CD14-positive monocyte (primary cell): ENCODE measurements at regions not wholly inside any gene's neighbourhood (a gene's known extent, or its start where the extent isn't known, plus 50 kb on each side); places are given as distances from the start of the nearest gene placed in this dataset.

Experiments
- DNase-seq, 3 donors: peaks; one replicate each; pipeline ENCODE4 v3.0.0-alpha.2; 2011 to 2022
- H2AFZ ChIP-seq: 2 replicates; pipeline ENCODE4 v1.6.0; 2012; ENCODE audit warnings: mild to moderate bottlenecking, low read depth, low read length, inconsistent platforms; ENCODE audit not compliant: insufficient read depth, poor library complexity, severe bottlenecking
- H3K27ac ChIP-seq, 2 donors: 1 replicate in 1 of 2; 2 replicates in 1 of 2; pipeline ENCODE4 v1.5.1; 2012 to 2013; ENCODE audit warnings: low read length in 2 of 2, control low read depth in 1 of 2, inconsistent platforms in 1 of 2, low read depth in 1 of 2, mild to moderate bottlenecking in 1 of 2
- H3K27me3 ChIP-seq, 2 donors: one replicate each; pipeline versions ENCODE4 v1.6.0 to v1.6.1; 2011 to 2013; ENCODE audit warnings: low read length in 2 of 2; ENCODE audit not compliant: control insufficient read depth in 2 of 2, insufficient read depth in 2 of 2
- H3K36me3 ChIP-seq, 2 donors: replicated peaks in 1 of 2; 1 replicate in 1 of 2; 2 replicates in 1 of 2; pipeline versions ENCODE4 v1.5.1 to v1.6.1; 2012 to 2013; ENCODE audit warnings: low read length in 2 of 2, control low read depth in 1 of 2, inconsistent platforms in 1 of 2, mild to moderate bottlenecking in 1 of 2; ENCODE audit not compliant: insufficient read depth in 2 of 2, control insufficient read depth in 1 of 2
- H3K4me1 ChIP-seq, 2 donors: 1 replicate in 1 of 2; 2 replicates in 1 of 2; pipeline versions ENCODE4 v1.5.1 to v1.6.1; 2012 to 2013; ENCODE audit warnings: low read length in 2 of 2, control low read depth in 1 of 2, inconsistent platforms in 1 of 2, mild to moderate bottlenecking in 1 of 2, moderate library complexity in 1 of 2; ENCODE audit not compliant: insufficient read depth in 2 of 2, control insufficient read depth in 1 of 2
- H3K4me2 ChIP-seq: replicated peaks from 2 replicates; pipeline ENCODE3; 2012; ENCODE audit warnings: low read length, moderate library complexity, mild to moderate bottlenecking; ENCODE audit not compliant: poor library complexity, severe bottlenecking; ENCODE audit errors: extremely low read depth
- H3K4me3 ChIP-seq, 3 experiments: fragments of 200-600 bp in 1 of 3; sonication (generic) in 1 of 3; replicated peaks in 1 of 3; 1 replicate in 2 of 3; 2 replicates in 1 of 3; pipeline ENCODE4 v1.5.1; 2011 to 2013; ENCODE audit warnings: low read length in 3 of 3, mild to moderate bottlenecking in 3 of 3, control low read depth in 2 of 3, low read depth in 2 of 3, inconsistent platforms in 1 of 3, moderate library complexity in 1 of 3
- H3K79me2 ChIP-seq: 2 replicates; pipeline ENCODE4 v1.6.0; 2012; ENCODE audit warnings: mild to moderate bottlenecking, control low read depth, inconsistent platforms, low read length, moderate library complexity; ENCODE audit not compliant: insufficient read depth
- H3K9ac ChIP-seq: 2 replicates; pipeline ENCODE4 v1.6.0; 2017; ENCODE audit warnings: low read length, mild to moderate bottlenecking; ENCODE audit not compliant: insufficient read depth, poor library complexity, severe bottlenecking
- H3K9me3 ChIP-seq, 2 donors: replicated peaks in 1 of 2; 1 replicate in 1 of 2; 2 replicates in 1 of 2; pipeline versions ENCODE4 v1.5.1 to v1.6.1; 2012 to 2013; ENCODE audit warnings: low read length in 2 of 2, control low read depth in 1 of 2; ENCODE audit not compliant: control insufficient read depth in 1 of 2, insufficient read depth in 1 of 2
- H4K20me1 ChIP-seq: 2 replicates; pipeline ENCODE4 v1.6.0; 2012; ENCODE audit warnings: mild to moderate bottlenecking, low read length, control low read depth, moderate library complexity; ENCODE audit not compliant: insufficient read depth
- H3K27ac Mint-ChIP-seq, 7 donors: one replicate each; pipeline ENCODE4 v1.8.0; 2020; ENCODE audit warnings: mild to moderate bottlenecking in 7 of 7, mixed read lengths in 7 of 7, moderate library complexity in 6 of 7, inconsistent platforms in 2 of 7
- H3K27me3 Mint-ChIP-seq, 3 donors: one replicate each; pipeline ENCODE4 v1.8.0; 2021 to 2022; ENCODE audit warnings: low read depth in 3 of 3, mild to moderate bottlenecking in 3 of 3, mixed read lengths in 3 of 3, moderate library complexity in 3 of 3, inconsistent platforms in 1 of 3
- H3K36me3 Mint-ChIP-seq, 2 donors: one replicate each; pipeline ENCODE4 v1.8.0; 2020; ENCODE audit warnings: mixed read lengths in 2 of 2, inconsistent platforms in 1 of 2, mild to moderate bottlenecking in 1 of 2
- H3K4me1 Mint-ChIP-seq: one replicate; pipeline ENCODE4 v1.8.0; 2020; ENCODE audit warnings: mild to moderate bottlenecking, mixed read lengths
- H3K4me3 Mint-ChIP-seq, 2 donors: one replicate each; pipeline ENCODE4 v1.8.0; 2020; ENCODE audit warnings: mild to moderate bottlenecking in 2 of 2, mixed read lengths in 2 of 2, moderate library complexity in 1 of 2
- H3K9me3 Mint-ChIP-seq, 7 donors: one replicate each; pipeline ENCODE4 v1.8.0; 2020 to 2022; ENCODE audit warnings: mixed read lengths in 7 of 7, mild to moderate bottlenecking in 6 of 7, moderate library complexity in 6 of 7, inconsistent platforms in 2 of 7
- WGBS: methylation state at CpG from one replicate; pipeline ENCODE4 v1.1.5; 2013; ENCODE audit warnings: missing lambda C conversion rate; ENCODE audit not compliant: insufficient coverage; 5-methylcytosine and 5-hydroxymethylcytosine counted together
- intact Hi-C, 2 donors: fragments of 100-400 bp; cut with micrococcal nuclease; formaldehyde crosslinking; loops; one replicate each; pipeline versions ENCODE4 v1.15.0 to v1.15.1; 2023
- TF ChIP-seq, protein P1 (sequence below): fragments of 200-600 bp; IDR thresholded peaks from one replicate; pipeline ENCODE4 v1.8.0; 2022; ENCODE audit warnings: antibody characterized with exemption, mild to moderate bottlenecking

GRCh38 chr11:122277493-122277892 is 161.5 kb upstream of the BLID start:
- Histone ChIP-seq H3K27ac (no peak overlapping the region), H3K79me2 (no peaks in the 10 kb centered on the region), H3K27me3 (no peaks in the 10 kb centered on the region), H2AFZ (no peak overlapping the region), H3K4me3 (no peak overlapping the region), H3K36me3 (no peaks in the 10 kb centered on the region), H3K9ac (no peak overlapping the region), H3K4me2 (no peak overlapping the region), H3K4me1 (no peaks in the 10 kb centered on the region), H3K9me3 (no peaks in the 10 kb centered on the region), H4K20me1 (no peaks in the 10 kb centered on the region)
- intact Hi-C loops: no loop called here
- Mint-ChIP-seq H3K9me3 (peaks cover 0 to 2% (median 0%) of the 10 kb centered on the region in 7 donors), H3K4me1 (peaks cover 2% of the 10 kb centered on the region), H3K27ac (no peak overlapping the region), H3K27me3 (peaks cover 0 to 2% (median 0%) of the 10 kb centered on the region in 3 donors), H3K36me3 (no peaks in the 10 kb centered on the region), H3K4me3 (no peak overlapping the region)
- DNase-seq: no peak
- 85% methylated on average over 3 of the region's 4 CpGs for WGBS
- TF ChIP-seq, protein P1, sequence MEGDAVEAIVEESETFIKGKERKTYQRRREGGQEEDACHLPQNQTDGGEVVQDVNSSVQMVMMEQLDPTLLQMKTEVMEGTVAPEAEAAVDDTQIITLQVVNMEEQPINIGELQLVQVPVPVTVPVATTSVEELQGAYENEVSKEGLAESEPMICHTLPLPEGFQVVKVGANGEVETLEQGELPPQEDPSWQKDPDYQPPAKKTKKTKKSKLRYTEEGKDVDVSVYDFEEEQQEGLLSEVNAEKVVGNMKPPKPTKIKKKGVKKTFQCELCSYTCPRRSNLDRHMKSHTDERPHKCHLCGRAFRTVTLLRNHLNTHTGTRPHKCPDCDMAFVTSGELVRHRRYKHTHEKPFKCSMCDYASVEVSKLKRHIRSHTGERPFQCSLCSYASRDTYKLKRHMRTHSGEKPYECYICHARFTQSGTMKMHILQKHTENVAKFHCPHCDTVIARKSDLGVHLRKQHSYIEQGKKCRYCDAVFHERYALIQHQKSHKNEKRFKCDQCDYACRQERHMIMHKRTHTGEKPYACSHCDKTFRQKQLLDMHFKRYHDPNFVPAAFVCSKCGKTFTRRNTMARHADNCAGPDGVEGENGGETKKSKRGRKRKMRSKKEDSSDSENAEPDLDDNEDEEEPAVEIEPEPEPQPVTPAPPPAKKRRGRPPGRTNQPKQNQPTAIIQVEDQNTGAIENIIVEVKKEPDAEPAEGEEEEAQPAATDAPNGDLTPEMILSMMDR: no peak

DNA sequence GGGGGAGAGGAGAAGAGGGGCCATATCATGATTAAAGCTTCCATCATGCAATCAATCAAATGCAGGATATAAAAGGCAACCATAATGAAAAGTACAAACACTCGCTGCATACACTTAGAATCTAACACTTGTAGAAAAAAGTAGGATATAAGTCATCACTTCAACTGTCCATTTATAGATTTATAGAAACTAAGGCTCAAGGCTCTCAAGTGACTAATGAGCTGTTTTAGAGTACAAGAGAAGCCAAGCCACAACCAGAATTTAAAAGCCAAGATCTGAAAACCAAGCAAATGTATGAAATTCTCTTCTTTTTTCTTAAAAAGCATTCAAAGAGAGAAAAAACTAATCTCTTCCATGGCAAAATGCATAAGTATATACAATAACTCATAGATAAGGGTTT is 160.2 kb upstream of the BLID start:
- peaks cover 0 to 2% (median 0%) of the 10 kb centered on the region in 7 donors for H3K9me3 Mint-ChIP-seq
- Histone ChIP-seq H3K4me1 (no peaks in the 10 kb centered on the region), H3K27me3 (no peaks in the 10 kb centered on the region), H3K4me3 (no peak overlapping the region), H2AFZ (no peak overlapping the region), H3K36me3 (no peaks in the 10 kb centered on the region), H3K27ac (no peak overlapping the region), H3K79me2 (no peaks in the 10 kb centered on the region), H3K9ac (no peak overlapping the region), H3K9me3 (no peaks in the 10 kb centered on the region), H3K4me2 (no peak overlapping the region), H4K20me1 (no peaks in the 10 kb centered on the region)
- no peak for DNase-seq
- H3K27ac Mint-ChIP-seq: no peak overlapping the region
- intact Hi-C loops: no loop called here
- H3K36me3 Mint-ChIP-seq: no peaks in the 10 kb centered on the region
- peaks cover 0 to 2% (median 0%) of the 10 kb centered on the region in 3 donors for H3K27me3 Mint-ChIP-seq
- TF ChIP-seq, protein P1: no peak
- WGBS: no CpG with 5 or more reads among the region's 1 CpG
- H3K4me1 Mint-ChIP-seq: peaks cover 2% of the 10 kb centered on the region
- no peak overlapping the region for H3K4me3 Mint-ChIP-seq
